ENCODE measurements at regions not wholly inside any gene's neighbourhood (a gene's known extent, or its start where the extent isn't known, plus 50 kb on each side); places are given as distances from the start of the nearest gene placed in this dataset.
"Not testable (repeated sequence)": the region's sequence is repeated elsewhere in the genome, so short reads cannot be mapped to it uniquely, and the experiment has no call there.

DNA sequence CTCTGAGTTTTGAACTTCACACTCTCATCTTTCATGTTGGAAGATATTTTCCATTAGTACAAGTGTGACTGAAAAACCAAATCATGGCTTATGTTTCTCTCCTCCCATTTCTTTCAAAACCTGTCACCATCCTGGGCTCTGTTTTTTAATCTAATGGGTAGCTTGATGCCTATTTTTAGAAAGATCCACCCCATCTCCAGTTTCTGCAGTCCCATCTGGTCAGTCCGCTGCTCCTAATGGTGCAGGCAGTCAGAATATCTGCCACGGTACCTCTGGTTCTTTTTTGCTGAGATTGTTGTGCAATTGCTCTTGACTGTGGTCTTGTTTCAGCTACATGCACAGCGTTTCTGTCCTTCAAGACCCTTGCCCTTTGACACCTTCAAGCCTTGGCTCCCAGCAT is 240.9 kb upstream of the CADM2 start:
- H3K27ac ChIP-seq = no peak overlapping the region
- no peaks in the 10 kb centered on the region for H3K36me3 ChIP-seq
- H3K4me1 ChIP-seq = no peaks in the 10 kb centered on the region
- no peaks in the 10 kb centered on the region for H3K27me3 ChIP-seq
- no peaks in the 10 kb centered on the region for H3K9me3 ChIP-seq
- DNase-seq (ENCODE audit: low spot score) = no peak
- no peak for TF ChIP-seq CTCF (IDR thresholded peaks at IDR 0.05)
- no peak overlapping the region for H3K4me3 ChIP-seq

DNA sequence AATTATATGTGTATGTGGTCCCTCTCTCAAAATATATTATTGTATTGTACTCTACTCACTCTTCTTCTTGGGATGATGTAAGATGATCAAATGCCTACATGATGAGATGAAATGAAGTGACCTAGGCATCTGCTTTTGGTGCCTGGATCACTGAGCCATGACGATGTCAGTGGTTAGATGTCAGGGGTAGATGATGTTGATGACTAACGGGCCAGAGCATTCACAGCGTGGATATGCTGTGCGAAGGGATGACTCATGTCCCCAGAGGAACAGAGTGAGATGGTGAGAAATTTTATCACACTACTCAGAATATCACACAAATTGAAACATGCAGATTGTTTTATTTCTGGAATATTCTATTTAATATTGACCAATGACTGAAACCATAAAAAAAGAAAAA is 233.9 kb upstream of the CADM2 start:
- Histone ChIP-seq H3K27me3 (no peaks in the 10 kb centered on the region), H3K27ac (no peak overlapping the region), H3K9me3 (no peaks in the 10 kb centered on the region), H3K36me3 (no peaks in the 10 kb centered on the region), H3K4me1 (no peaks in the 10 kb centered on the region), H3K4me3 (no peak overlapping the region)
- DNase-seq (ENCODE audit: low spot score) = no peak
- TF ChIP-seq CTCF (IDR thresholded peaks at IDR 0.05) = no peak

DNA sequence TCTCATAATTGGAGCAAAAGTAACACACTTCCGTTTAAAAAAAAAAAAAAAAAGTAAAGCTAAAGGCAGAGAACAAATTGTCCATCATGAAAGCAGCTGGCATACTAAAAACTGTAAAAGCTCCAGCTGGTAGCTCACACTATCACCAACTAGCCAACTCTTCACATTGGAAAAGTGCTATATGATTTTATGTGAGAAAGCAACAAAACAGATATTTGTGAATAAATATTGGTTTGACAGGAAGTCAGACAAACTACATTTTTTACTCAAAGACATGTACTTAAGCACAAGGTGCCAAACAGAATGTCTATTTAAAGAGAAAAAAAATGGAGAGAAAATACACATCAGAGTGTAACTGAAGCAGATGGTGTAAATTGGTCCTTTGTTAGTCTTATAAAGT is 231.2 kb upstream of the CADM2 start:
- no peak overlapping the region for H3K4me3 ChIP-seq
- TF ChIP-seq CTCF (IDR thresholded peaks at IDR 0.05) = no peak
- no peaks in the 10 kb centered on the region for H3K36me3 ChIP-seq
- H3K4me1 ChIP-seq = no peaks in the 10 kb centered on the region
- H3K27me3 ChIP-seq = no peaks in the 10 kb centered on the region
- H3K27ac ChIP-seq = no peak overlapping the region
- no peak for DNase-seq (ENCODE audit: low spot score)
- no peaks in the 10 kb centered on the region for H3K9me3 ChIP-seq

DNA sequence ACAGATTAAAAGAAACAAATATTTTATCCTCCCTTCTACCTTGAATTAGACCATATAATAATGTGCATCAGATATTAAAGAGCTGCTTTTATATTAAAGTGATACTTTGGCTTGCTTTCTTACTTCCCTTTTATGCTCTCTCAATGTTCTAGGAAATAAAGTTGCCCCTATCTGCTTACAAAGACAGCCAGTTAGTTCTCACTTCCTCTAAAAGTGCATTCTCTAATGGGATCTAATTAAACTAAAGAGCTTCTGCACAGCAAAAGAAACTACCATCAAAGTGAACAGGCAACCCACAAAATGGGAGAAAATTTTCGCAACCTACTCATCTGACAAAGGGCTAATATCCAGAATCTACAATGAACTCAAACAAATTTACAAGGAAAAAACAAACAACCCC is 224.1 kb upstream of the CADM2 start:
- not testable (repeated sequence) for H3K4me3 ChIP-seq; H3K27ac ChIP-seq; DNase-seq (ENCODE audit: low spot score); H3K4me1 ChIP-seq; H3K36me3 ChIP-seq; H3K9me3 ChIP-seq; H3K27me3 ChIP-seq

- Histone ChIP-seq H3K27me3 (no peaks in the 10 kb centered on the region), H3K9me3 (no peaks in the 10 kb centered on the region), H3K4me3 (no peak overlapping the region), H3K36me3 (no peaks in the 10 kb centered on the region), H3K27ac (peak overlapping the region in 1 of 2 donors; percentile 34), H3K4me1 (no peaks in the 10 kb centered on the region)
- DNase-seq (ENCODE audit: low spot score) = no peak
- no peak for TF ChIP-seq CTCF (IDR thresholded peaks at IDR 0.05)
These were observed 220.7 kb upstream of the CADM2 start for GRCh38 chr3:84738086-84738485.

DNA sequence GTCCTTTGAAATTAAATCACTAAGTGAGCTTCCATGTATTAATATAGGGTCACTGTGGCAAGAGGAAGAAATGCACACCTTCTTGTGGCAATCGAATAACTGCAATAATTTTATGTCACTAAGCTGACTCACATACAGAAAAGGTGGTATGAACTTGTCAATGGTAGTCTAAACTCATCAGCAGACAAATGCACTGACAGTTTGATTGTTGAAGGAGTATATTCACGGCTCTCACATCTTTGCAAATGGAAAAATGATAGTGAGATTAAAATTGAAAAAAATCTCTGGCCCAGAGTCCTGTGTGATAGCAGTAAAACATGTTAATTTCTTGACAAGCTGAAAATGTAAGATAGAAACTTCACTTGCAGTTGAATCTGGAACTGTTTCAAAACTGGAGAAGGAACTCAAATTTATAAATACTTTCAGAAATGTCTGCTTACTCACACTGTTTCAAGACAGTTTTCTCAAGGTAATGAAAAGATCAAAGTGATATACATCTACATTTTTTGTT is 215.8 kb upstream of the CADM2 start:
- H3K27ac ChIP-seq = no peak overlapping the region
- H3K36me3 ChIP-seq = no peaks in the 10 kb centered on the region
- H3K4me1 ChIP-seq = no peaks in the 10 kb centered on the region
- no peaks in the 10 kb centered on the region for H3K9me3 ChIP-seq
- no peak overlapping the region for H3K4me3 ChIP-seq
- no peaks in the 10 kb centered on the region for H3K27me3 ChIP-seq
- no peak for TF ChIP-seq CTCF (IDR thresholded peaks at IDR 0.05)
- no peak for DNase-seq (ENCODE audit: low spot score)

Data from right atrium auricular region (tissue), 2 donors.